ENCODE measurements at regions not wholly inside any gene's neighbourhood (a gene's known extent, or its start where the extent isn't known, plus 50 kb on each side); places are given as distances from the start of the nearest gene placed in this dataset.

GRCh38 chr4:112005027-112005426 lies 140.2 kb upstream of the FAM241A start:
- no peak for DNase-seq
- no peaks in the 10 kb centered on the region for H3K36me3 Mint-ChIP-seq (ENCODE audit: low read depth)
- H3K27ac Mint-ChIP-seq = no peak overlapping the region
- no peak for TF ChIP-seq CTCF (IDR thresholded peaks at IDR 0.05)
- no peaks in the 10 kb centered on the region for H3K9me3 Mint-ChIP-seq
- no peak overlapping the region for H3K4me3 Mint-ChIP-seq
- H3K4me1 Mint-ChIP-seq = peaks cover 32% of the 10 kb centered on the region
- peaks cover 6% of the 10 kb centered on the region for H3K27me3 Mint-ChIP-seq (ENCODE audit: low read depth, poor library complexity)

- no peak overlapping the region for H3K4me3 Mint-ChIP-seq
- no peaks in the 10 kb centered on the region for H3K36me3 Mint-ChIP-seq (ENCODE audit: low read depth)
- no peak overlapping the region for H3K27ac Mint-ChIP-seq
- no peak for DNase-seq
- no peak for TF ChIP-seq CTCF (IDR thresholded peaks at IDR 0.05)
- peaks cover 15% of the 10 kb centered on the region for H3K4me1 Mint-ChIP-seq
- no peaks in the 10 kb centered on the region for H3K27me3 Mint-ChIP-seq (ENCODE audit: low read depth, poor library complexity)
- no peaks in the 10 kb centered on the region for H3K9me3 Mint-ChIP-seq
Measured at GRCh38 chr4:112007391-112007790, 137.9 kb upstream of the FAM241A start.

- no peak for TF ChIP-seq CTCF (IDR thresholded peaks at IDR 0.05)
Measured at GRCh38 chr4:112015960-112016359, 129.3 kb upstream of the FAM241A start.

GRCh38 chr4:112023402-112023950 lies 121.8 kb upstream of the FAM241A start:
- Mint-ChIP-seq H3K36me3 (ENCODE audit: low read depth) (no peaks in the 10 kb centered on the region), H3K27me3 (ENCODE audit: low read depth, poor library complexity) (peaks cover 3% of the 10 kb centered on the region), H3K4me3 (no peak overlapping the region), H3K9me3 (no peaks in the 10 kb centered on the region), H3K4me1 (no peaks in the 10 kb centered on the region), H3K27ac (no peak overlapping the region)
- no peak for TF ChIP-seq CTCF (IDR thresholded peaks at IDR 0.05)
- no peak for DNase-seq

More at GRCh38 chr4:112015960-112016359, 129.3 kb upstream of the FAM241A start:
- Mint-ChIP-seq H3K4me1 (no peaks in the 10 kb centered on the region), H3K4me3 (no peak overlapping the region), H3K27ac (no peak overlapping the region), H3K27me3 (ENCODE audit: low read depth, poor library complexity) (peaks cover 3% of the 10 kb centered on the region), H3K36me3 (ENCODE audit: low read depth) (no peaks in the 10 kb centered on the region), H3K9me3 (no peaks in the 10 kb centered on the region)
- no peak for DNase-seq

DNA sequence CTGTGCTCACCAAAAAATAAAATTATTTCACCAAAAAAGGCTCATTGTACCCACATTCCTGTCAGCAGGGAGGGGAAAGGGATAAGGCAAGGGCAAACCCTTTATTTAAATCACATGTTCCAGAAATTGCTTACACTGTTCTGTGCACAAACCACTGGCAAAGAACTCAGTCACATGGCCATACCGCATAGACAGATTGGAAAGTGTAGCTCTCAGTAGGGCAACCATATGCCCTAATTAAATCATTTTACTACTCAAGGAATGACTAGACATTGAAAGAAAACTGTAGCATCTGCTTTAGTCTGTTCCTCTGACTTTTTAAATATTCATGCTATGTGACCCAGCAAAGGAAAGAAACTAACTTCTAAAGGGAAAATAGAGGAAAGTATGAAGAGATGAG lies 119.2 kb upstream of the FAM241A start:
- Mint-ChIP-seq H3K9me3 (no peaks in the 10 kb centered on the region), H3K4me3 (no peak overlapping the region)

More for the DNA sequence above, 119.2 kb upstream of the FAM241A start:
- no peak for DNase-seq
- TF ChIP-seq CTCF (IDR thresholded peaks at IDR 0.05) = no peak
- H3K27ac Mint-ChIP-seq = no peak overlapping the region
- no peaks in the 10 kb centered on the region for H3K36me3 Mint-ChIP-seq (ENCODE audit: low read depth)
- H3K4me1 Mint-ChIP-seq = peaks cover 9% of the 10 kb centered on the region
- H3K27me3 Mint-ChIP-seq (ENCODE audit: low read depth, poor library complexity) = no peaks in the 10 kb centered on the region

All from nephron progenitor cell (in vitro differentiated cells).